AG04449 (cell line): ENCODE measurements at regions not wholly inside any gene's neighbourhood (a gene's known extent, or its start where the extent isn't known, plus 50 kb on each side); places are given as distances from the start of the nearest gene placed in this dataset.
"Not testable (repeated sequence)": the region's sequence is repeated elsewhere in the genome, so short reads cannot be mapped to it uniquely, and the experiment has no call there.

Experiments
- CTCF ChIA-PET: fragments of 350-600 bp; formaldehyde crosslinking; extraction: SDS; loops from one replicate; lab custom pipeline; 2021; ENCODE audit warnings: antibody characterized with exemption; lab: Yijun Ruan, JAX
- POLR2A ChIA-PET: fragments of 400-600, 350-600 bp; formaldehyde crosslinking; extraction: SDS; loops from one replicate; lab custom pipeline; 2020; ENCODE audit warnings: antibody characterized with exemption, inconsistent platforms; lab: Yijun Ruan, JAX
- DNase-seq: peaks from one replicate; pipeline ENCODE4 v3.0.0-alpha.2; 2010; ENCODE audit warnings: low read depth, low spot score
- H3K4me3 ChIP-seq: 2 replicates; pipeline ENCODE4 v1.5.1; 2011; ENCODE audit warnings: low read depth, mild to moderate bottlenecking, control low read depth, low read length
- TF ChIP-seq, protein P1 (sequence below): IDR thresholded peaks from one replicate; pipeline ENCODE4 v1.5.1; 2011; ENCODE audit warnings: mild to moderate bottlenecking, moderate library complexity, low read length, control low read depth, inconsistent platforms; ENCODE audit not compliant: insufficient read depth; ENCODE audit errors: missing control alignments

DNA sequence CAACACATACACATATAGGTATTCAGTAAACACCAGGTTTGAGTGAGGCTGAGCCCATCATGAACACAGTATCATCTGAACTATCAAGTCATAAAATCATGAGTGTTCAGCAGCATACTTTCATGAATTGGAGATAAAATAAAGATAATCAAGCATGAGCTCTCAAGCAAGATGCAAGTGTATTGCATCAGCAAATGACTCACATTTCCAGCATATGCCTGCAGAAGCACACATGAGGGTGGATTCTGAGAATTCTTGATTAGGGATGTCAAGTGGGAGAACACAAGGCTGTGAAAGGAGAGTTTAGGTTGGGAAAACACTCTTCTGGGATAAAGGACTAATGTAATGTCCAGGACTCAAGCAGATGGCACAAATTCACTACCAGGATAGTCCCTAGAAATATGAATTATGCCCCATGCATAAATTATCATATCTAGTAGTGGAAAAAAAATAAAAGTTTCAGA is 299.2 kb downstream of the SRGAP2C start:
- POLR2A ChIA-PET: no interaction called here

DNA sequence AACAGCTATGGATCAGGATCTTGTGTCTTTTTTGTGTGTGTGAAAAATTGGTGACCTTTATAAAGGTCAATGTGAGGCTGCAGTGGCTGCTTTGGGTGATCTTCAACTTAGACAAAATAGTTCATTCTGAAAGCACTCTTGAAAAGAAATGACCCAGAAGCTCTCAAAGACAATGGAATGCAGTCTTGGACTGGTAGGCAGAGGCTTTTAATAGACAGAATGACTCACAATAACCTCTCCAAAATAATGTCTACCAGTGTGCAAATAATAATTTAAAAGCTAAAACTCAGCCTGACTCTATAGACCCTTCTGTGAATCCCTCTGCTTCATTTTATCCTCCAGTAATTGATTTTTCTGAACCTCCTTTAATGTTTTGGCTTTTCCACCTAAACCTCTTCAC is 310.0 kb downstream of the SRGAP2C start:
- H3K4me3 ChIP-seq, POLR2A ChIA-PET, DNase-seq, CTCF ChIA-PET: not testable (repeated sequence)

More for the DNA sequence above, 299.2 kb downstream of the SRGAP2C start:
- H3K4me3 ChIP-seq: no peak overlapping the region
- peak; percentile 80 for DNase-seq
- TF ChIP-seq, protein P1, sequence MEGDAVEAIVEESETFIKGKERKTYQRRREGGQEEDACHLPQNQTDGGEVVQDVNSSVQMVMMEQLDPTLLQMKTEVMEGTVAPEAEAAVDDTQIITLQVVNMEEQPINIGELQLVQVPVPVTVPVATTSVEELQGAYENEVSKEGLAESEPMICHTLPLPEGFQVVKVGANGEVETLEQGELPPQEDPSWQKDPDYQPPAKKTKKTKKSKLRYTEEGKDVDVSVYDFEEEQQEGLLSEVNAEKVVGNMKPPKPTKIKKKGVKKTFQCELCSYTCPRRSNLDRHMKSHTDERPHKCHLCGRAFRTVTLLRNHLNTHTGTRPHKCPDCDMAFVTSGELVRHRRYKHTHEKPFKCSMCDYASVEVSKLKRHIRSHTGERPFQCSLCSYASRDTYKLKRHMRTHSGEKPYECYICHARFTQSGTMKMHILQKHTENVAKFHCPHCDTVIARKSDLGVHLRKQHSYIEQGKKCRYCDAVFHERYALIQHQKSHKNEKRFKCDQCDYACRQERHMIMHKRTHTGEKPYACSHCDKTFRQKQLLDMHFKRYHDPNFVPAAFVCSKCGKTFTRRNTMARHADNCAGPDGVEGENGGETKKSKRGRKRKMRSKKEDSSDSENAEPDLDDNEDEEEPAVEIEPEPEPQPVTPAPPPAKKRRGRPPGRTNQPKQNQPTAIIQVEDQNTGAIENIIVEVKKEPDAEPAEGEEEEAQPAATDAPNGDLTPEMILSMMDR: no peak
- CTCF ChIA-PET: no interaction called here

DNA sequence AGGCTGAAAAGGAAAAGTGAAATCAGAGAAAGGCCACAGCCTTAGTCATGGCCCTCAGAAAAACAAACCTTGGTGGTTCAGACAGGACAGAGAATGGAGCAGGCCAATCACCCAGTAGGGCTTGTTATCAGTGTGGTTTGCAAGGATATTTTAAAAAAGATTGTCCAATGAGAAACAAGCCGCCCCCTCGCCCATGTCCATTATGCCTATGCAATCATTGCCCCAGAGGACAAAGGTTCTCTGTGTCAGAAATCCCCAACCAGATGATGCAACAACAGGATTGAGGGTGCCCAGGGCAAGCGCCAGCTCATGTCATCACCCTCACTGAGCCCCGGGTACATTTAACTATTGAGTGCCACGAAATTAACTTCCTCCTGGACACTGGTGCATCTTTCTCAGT is 326.7 kb downstream of the SRGAP2C start:
- H3K4me3 ChIP-seq, POLR2A ChIA-PET, DNase-seq, CTCF ChIA-PET: not testable (repeated sequence)

DNA sequence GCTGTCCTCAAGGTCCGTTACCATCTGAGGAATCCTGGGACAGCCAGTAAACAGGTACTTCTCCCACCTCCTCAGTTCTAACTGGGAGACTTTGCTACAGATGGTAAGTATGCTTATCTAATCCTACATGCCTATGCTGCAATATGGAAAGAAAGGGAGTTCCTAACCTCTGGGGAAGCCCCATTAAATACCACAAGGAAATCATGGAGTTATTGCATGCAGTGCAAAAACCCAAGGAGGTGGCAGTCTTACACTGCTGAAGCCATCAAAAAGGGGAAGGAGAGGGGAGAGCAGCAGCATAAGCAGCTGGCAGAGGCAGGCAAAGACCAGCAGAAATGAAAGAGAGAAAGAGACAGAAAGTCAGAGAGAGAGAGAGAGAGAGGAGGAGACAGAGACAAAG is 327.1 kb downstream of the SRGAP2C start:
- POLR2A ChIA-PET, CTCF ChIA-PET, H3K4me3 ChIP-seq, DNase-seq: not testable (repeated sequence)

DNA sequence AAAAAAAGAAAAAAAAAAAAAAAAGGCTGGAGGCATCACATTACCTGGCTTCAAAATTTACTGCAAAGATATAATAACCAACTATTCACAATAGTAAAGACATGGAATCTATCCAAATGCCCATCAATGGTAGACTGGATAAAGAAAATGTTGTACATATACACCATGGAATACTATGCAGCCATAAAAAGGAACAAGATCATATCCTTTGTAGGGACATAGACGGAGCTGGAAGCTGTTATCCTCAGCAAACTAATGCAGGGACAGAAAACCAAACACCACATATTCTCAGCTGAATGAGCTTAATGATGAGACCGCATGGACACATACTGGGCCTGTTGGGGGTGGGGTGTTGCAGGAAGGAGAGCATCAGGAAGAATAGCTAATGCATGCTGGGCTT is 330.5 kb downstream of the SRGAP2C start:
- CTCF ChIA-PET: no interaction called here
- POLR2A ChIA-PET: no interaction called here
- H3K4me3 ChIP-seq: no peak overlapping the region
- TF ChIP-seq, protein P1: no peak
- DNase-seq: no peak

DNA sequence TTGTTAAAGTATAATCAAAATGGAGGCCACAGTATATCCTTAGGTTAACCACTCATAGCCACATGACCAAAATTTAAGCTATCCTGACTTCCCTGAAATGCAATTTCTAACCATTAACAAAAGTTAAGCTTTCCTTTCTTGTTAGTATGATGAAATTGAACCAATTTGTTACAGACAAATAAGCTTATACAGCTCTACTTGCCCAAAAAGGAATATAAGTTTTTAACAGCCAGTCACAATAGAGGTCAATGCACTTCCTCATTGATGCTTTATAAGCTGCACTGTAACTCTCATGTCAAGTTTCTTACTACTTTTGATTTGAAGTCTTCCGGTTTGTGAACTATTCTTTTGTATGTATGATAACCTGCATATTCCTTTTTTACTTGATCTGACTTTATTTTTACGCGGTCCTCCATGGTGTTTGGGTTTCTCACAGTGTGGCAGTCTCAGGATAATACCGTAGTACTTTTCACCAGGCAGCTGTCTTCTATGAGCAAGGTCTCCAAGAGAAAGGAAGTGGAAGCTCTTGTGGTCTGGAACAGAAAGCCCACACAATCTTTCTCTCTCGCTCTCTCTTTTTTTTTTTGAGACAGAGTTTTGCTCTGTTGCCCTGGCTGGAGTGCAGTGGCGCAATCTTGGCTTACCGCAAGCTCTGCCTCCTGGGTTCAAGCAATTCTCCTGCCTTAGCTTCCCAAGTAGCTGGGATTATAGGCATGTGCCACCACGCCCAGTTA is 331.6 kb downstream of the SRGAP2C start:
- TF ChIP-seq, protein P1: no peak
- ChIA-PET CTCF (no interaction called here), POLR2A (no interaction called here)
- DNase-seq: no peak
- no peak overlapping the region for H3K4me3 ChIP-seq

DNA sequence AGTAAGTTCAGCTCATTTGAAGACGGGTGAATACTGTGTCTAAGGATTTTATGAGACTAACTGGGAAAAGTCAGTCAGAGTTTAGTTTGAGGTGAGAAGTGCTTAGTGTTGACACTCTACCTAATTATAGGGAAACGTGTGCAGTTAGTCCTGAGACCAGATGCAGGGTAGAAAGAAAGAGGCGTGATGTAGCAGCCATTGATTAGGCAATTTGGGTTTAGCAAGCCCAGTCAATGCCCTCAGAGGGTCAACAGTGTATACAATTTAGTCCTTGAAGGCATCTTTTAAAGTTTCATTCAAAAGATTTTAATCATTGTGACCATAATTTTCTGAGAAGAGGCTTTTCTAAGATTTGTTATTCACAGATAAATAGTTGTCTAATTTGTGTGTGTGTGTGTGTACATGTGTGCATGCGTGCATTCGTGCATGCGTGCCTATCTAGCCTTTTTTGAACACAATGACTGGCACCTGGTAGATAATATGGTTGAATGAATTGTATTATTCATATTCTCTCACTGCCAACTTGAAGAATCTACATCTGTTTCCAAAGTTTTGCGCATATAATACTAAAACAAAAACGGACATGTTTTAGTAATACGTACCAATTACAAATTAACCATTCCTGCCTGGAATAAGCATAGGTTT is 332.9 kb downstream of the SRGAP2C start:
- TF ChIP-seq, protein P1: no peak
- no peak for DNase-seq
- CTCF ChIA-PET: no interaction called here
- no peak overlapping the region for H3K4me3 ChIP-seq
- POLR2A ChIA-PET: no interaction called here

DNA sequence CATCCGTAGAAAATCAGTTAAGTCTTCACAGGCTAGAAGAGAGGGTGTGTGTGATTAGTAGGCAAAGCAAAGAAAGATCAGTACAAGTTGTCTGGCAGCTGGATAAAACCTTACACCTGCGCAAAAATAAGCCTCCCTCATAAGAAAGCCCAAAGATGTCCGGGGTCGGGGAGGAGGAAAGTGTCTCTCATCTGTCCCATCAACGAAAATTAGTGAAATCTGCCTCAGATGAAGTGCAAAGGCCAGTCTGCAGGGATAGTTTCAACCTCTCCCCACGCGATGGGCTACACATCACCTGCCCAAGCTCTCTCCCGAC is 333.9 kb downstream of the SRGAP2C start:
- DNase-seq: no peak
- no peak overlapping the region for H3K4me3 ChIP-seq
- TF ChIP-seq, protein P1: no peak
- POLR2A ChIA-PET: no interaction called here
- CTCF ChIA-PET: no interaction called here
